KMS-11 (cell line): ENCODE measurements at regions not wholly inside any gene's neighbourhood (a gene's known extent, or its start where the extent isn't known, plus 50 kb on each side); places are given as distances from the start of the nearest gene placed in this dataset.

Experiments used
- H2AFZ ChIP-seq: fragments of 200-600 bp; sonication (generic); 2 replicates; pipeline ENCODE4 v1.6.1; 2016; ENCODE audit warnings: antibody characterized with exemption, mixed run types, low read depth
- H3K27ac ChIP-seq: fragments of 200-600 bp; sonication (generic); 2 replicates; pipeline ENCODE4 v1.6.1; 2016; ENCODE audit warnings: mild to moderate bottlenecking, mixed run types
- H3K27me3 ChIP-seq: fragments of 200-600 bp; sonication (generic); 2 replicates; pipeline ENCODE4 v1.6.1; 2017; ENCODE audit warnings: mild to moderate bottlenecking, low read depth, mixed run types, moderate library complexity; ENCODE audit not compliant: insufficient read depth
- H3K36me3 ChIP-seq: fragments of 200-600 bp; sonication (generic); 2 replicates; pipeline ENCODE4 v1.6.1; 2017; ENCODE audit warnings: mild to moderate bottlenecking, mixed run types; ENCODE audit not compliant: insufficient read depth
- H3K4me1 ChIP-seq: fragments of 200-600 bp; sonication (generic); 2 replicates; pipeline ENCODE4 v1.6.1; 2016; ENCODE audit warnings: mild to moderate bottlenecking, low read depth, mixed run types; ENCODE audit not compliant: poor library complexity, severe bottlenecking
- H3K4me2 ChIP-seq: fragments of 200-600 bp; sonication (generic); 2 replicates; pipeline ENCODE4 v1.7.0; 2016; ENCODE audit warnings: mild to moderate bottlenecking, mixed run types
- H3K4me3 ChIP-seq: fragments of 200-600 bp; sonication (generic); IDR thresholded peaks from 2 replicates; pipeline ENCODE4 v1.6.1; 2017; ENCODE audit warnings: low read depth, low read length, mixed read lengths; ENCODE audit not compliant: insufficient read depth
- H3K79me2 ChIP-seq: fragments of 200-600 bp; sonication (generic); 2 replicates; pipeline ENCODE4 v1.6.1; 2016; ENCODE audit warnings: low read depth, mixed run types; ENCODE audit not compliant: insufficient read depth
- H3K9ac ChIP-seq: fragments of 200-600 bp; sonication (generic); 2 replicates; pipeline ENCODE4 v1.6.1; 2016; ENCODE audit warnings: mild to moderate bottlenecking, mixed run types
- H4K20me1 ChIP-seq: fragments of 200-600 bp; sonication (generic); 2 replicates; pipeline ENCODE4 v1.6.1; 2016; ENCODE audit warnings: mild to moderate bottlenecking, mixed run types; ENCODE audit not compliant: insufficient read depth
- CTCF ChIP-seq: fragments of 200-600 bp; sonication (generic); conservative IDR thresholded peaks from 2 replicates; pipeline ENCODE4 v1.6.1; 2017; ENCODE audit warnings: low read depth, mild to moderate bottlenecking, antibody characterized with exemption, low read length, moderate library complexity, mixed read lengths

GRCh38 chr6:16912756-16913155 is 151.5 kb upstream of the ATXN1 start:
- no peak overlapping the region for H3K9ac ChIP-seq
- no peak overlapping the region for H3K27ac ChIP-seq
- no peak overlapping the region for H3K4me3 ChIP-seq
- H3K27me3 ChIP-seq: no peaks in the 10 kb centered on the region
- H3K36me3 ChIP-seq: no peaks in the 10 kb centered on the region
- no peaks in the 10 kb centered on the region for H3K79me2 ChIP-seq
- no peaks in the 10 kb centered on the region for H4K20me1 ChIP-seq
- TF ChIP-seq CTCF: no peak
- H3K4me1 ChIP-seq: no peaks in the 10 kb centered on the region
- no peak overlapping the region for H2AFZ ChIP-seq
- H3K4me2 ChIP-seq: no peak overlapping the region

- no peak for TF ChIP-seq CTCF
- H3K4me2 ChIP-seq: no peak overlapping the region
These were observed 149.8 kb upstream of the ATXN1 start for GRCh38 chr6:16911088-16911487.

GRCh38 chr6:16909658-16910360 is 148.5 kb upstream of the ATXN1 start:
- TF ChIP-seq CTCF: no peak
- Histone ChIP-seq H2AFZ (no peak overlapping the region), H3K79me2 (no peaks in the 10 kb centered on the region), H3K27ac (no peak overlapping the region), H3K36me3 (no peaks in the 10 kb centered on the region), H3K27me3 (no peaks in the 10 kb centered on the region), H3K4me1 (no peaks in the 10 kb centered on the region), H3K4me3 (no peak overlapping the region), H3K4me2 (no peak overlapping the region), H3K9ac (no peak overlapping the region), H4K20me1 (no peaks in the 10 kb centered on the region)

More at GRCh38 chr6:16911088-16911487, 149.8 kb upstream of the ATXN1 start:
- no peak overlapping the region for H3K4me3 ChIP-seq
- no peaks in the 10 kb centered on the region for H3K36me3 ChIP-seq
- H3K9ac ChIP-seq: no peak overlapping the region
- H2AFZ ChIP-seq: no peak overlapping the region
- no peaks in the 10 kb centered on the region for H3K79me2 ChIP-seq
- H4K20me1 ChIP-seq: no peaks in the 10 kb centered on the region
- no peaks in the 10 kb centered on the region for H3K4me1 ChIP-seq
- no peak overlapping the region for H3K27ac ChIP-seq
- no peaks in the 10 kb centered on the region for H3K27me3 ChIP-seq

- Histone ChIP-seq H3K27ac (no peak overlapping the region), H3K4me3 (no peak overlapping the region), H3K9ac (no peak overlapping the region), H2AFZ (no peak overlapping the region), H3K4me1 (no peaks in the 10 kb centered on the region), H4K20me1 (no peaks in the 10 kb centered on the region), H3K79me2 (no peaks in the 10 kb centered on the region), H3K4me2 (no peak overlapping the region), H3K27me3 (no peaks in the 10 kb centered on the region), H3K36me3 (no peaks in the 10 kb centered on the region)
- no peak for TF ChIP-seq CTCF
These were observed 146.7 kb upstream of the ATXN1 start for GRCh38 chr6:16907991-16908390.
